Tibial nerve (tissue), 4 donors: ENCODE measurements at regions not wholly inside any gene's neighbourhood (a gene's known extent, or its start where the extent isn't known, plus 50 kb on each side); places are given as distances from the start of the nearest gene placed in this dataset.

Experiments
- DNase-seq, 2 donors: peaks; one replicate each; pipeline ENCODE4 v3.0.0-alpha.2; 2019; ENCODE audit warnings: low spot score in 2 of 2
- H3K27ac ChIP-seq, 4 donors: fragments of 200-600 bp; sonication (generic) in 3 of 4; one replicate each; pipeline ENCODE4 v1.5.1; 2017 to 2019; ENCODE audit warnings: mild to moderate bottlenecking in 1 of 4
- H3K27me3 ChIP-seq, 2 donors: fragments of 200-600 bp; sonication (generic) in 1 of 2; one replicate each; pipeline versions ENCODE4 v1.5.1 to v1.6.0; 2017 to 2019
- H3K36me3 ChIP-seq, 3 donors: fragments of 200-600 bp; sonication (generic); one replicate each; pipeline ENCODE4 v1.5.1; 2018 to 2019
- H3K4me1 ChIP-seq, 4 donors: fragments of 200-600 bp; sonication (generic) in 3 of 4; one replicate each; pipeline ENCODE4 v1.5.1; 2017 to 2019
- H3K4me3 ChIP-seq, 4 donors: fragments of 200-600 bp; sonication (generic) in 3 of 4; one replicate each; pipeline ENCODE4 v1.5.1; 2017 to 2019; ENCODE audit warnings: mild to moderate bottlenecking in 1 of 4, moderate library complexity in 1 of 4
- H3K9me3 ChIP-seq, 4 donors: fragments of 200-600 bp; sonication (generic) in 3 of 4; one replicate each; pipeline ENCODE4 v1.5.1; 2017 to 2019
- CTCF ChIP-seq, 5 experiments: fragments of 200-600 bp in 3 of 5; fragments of 450-650 bp in 2 of 5; sonication (generic) in 3 of 5; IDR thresholded peaks; one replicate each; pipeline ENCODE4 v1.5.1; 2016 to 2019; ENCODE audit warnings: antibody characterized with exemption in 5 of 5, mild to moderate bottlenecking in 3 of 5, moderate library complexity in 2 of 5
- EP300 ChIP-seq, 2 donors: sonication (generic); formaldehyde crosslinking; IDR thresholded peaks; one replicate each; pipeline ENCODE4 v1.6.1; 2017; ENCODE audit warnings: antibody characterized with exemption in 2 of 2, mild to moderate bottlenecking in 1 of 2
- POLR2A ChIP-seq, 2 donors: fragments of 450-650 bp; IDR thresholded peaks; one replicate each; pipeline ENCODE4 v1.6.1; 2017; ENCODE audit warnings: antibody characterized with exemption in 2 of 2, mild to moderate bottlenecking in 2 of 2, moderate library complexity in 2 of 2
- WGBS, 2 donors: methylation state at CpG; one replicate each; pipeline ENCODE4 v1.1.5; 2018; 5-methylcytosine and 5-hydroxymethylcytosine counted together

- Histone ChIP-seq H3K27ac (no peak overlapping the region), H3K9me3 (peaks cover 0 to 9% (median 0%) of the 10 kb centered on the region in 4 donors), H3K4me1 (no peaks in the 10 kb centered on the region), H3K4me3 (no peak overlapping the region), H3K36me3 (no peaks in the 10 kb centered on the region), H3K27me3 (no peaks in the 10 kb centered on the region)
- DNase-seq: no peak
- no peak for TF ChIP-seq POLR2A (IDR thresholded peaks at IDR 0.05)
- TF ChIP-seq CTCF (IDR thresholded peaks at IDR 0.05): no peak
- no peak for TF ChIP-seq EP300 (IDR thresholded peaks at IDR 0.05)
- WGBS, 2 donors: 88 to 93% methylated on average over 1 of the region's 1 CpG
Observed at GRCh38 chr2:139123795-139124194, 343.6 kb upstream of the NXPH2 start.

GRCh38 chr2:139122711-139123158 lies 342.5 kb upstream of the NXPH2 start:
- no peaks in the 10 kb centered on the region for H3K4me1 ChIP-seq
- no peaks in the 10 kb centered on the region for H3K36me3 ChIP-seq
- TF ChIP-seq EP300 (IDR thresholded peaks at IDR 0.05) (no peak), CTCF (IDR thresholded peaks at IDR 0.05) (no peak), POLR2A (IDR thresholded peaks at IDR 0.05) (no peak)
- WGBS, 2 donors: 65% methylated on average over 7 of the region's 7 CpGs
- no peak for DNase-seq
- H3K4me3 ChIP-seq: no peak overlapping the region
- H3K27ac ChIP-seq: no peak overlapping the region
- H3K9me3 ChIP-seq: no peaks in the 10 kb centered on the region
- no peaks in the 10 kb centered on the region for H3K27me3 ChIP-seq

DNA sequence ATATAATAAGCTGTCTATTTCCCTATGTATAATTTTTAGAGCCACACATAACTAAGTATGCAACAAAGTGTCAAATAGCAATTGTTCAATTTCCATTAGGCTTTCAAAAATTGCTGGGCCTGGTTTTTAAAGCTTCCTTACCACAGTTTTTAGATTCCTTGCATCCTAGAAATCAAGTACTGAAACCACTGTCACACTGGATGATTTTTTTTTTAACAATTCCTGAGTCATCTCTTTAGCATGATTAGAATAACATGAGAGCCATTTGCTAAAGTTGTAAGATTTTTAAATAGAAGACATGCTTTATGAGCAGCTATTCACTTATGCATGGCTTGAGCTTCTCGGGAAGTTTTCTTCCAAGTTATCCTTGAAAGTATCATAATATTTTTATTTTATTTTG lies 319.5 kb upstream of the NXPH2 start:
- TF ChIP-seq EP300 (IDR thresholded peaks at IDR 0.05) (no peak), CTCF (IDR thresholded peaks at IDR 0.05) (no peak), POLR2A (IDR thresholded peaks at IDR 0.05) (no peak)
- no peak for DNase-seq
- WGBS, 2 donors: 41 to 60% methylated on average over 1 of the region's 1 CpG
- H3K27ac ChIP-seq: no peak overlapping the region
- H3K4me3 ChIP-seq: no peak overlapping the region
- no peaks in the 10 kb centered on the region for H3K4me1 ChIP-seq
- no peaks in the 10 kb centered on the region for H3K36me3 ChIP-seq
- H3K9me3 ChIP-seq: peaks cover 0 to 4% (median 0%) of the 10 kb centered on the region in 4 donors
- H3K27me3 ChIP-seq: no peaks in the 10 kb centered on the region

GRCh38 chr2:139098961-139099360 lies 318.8 kb upstream of the NXPH2 start:
- 81 to 95% methylated on average over 2 of the region's 2 CpGs for WGBS, 2 donors
- DNase-seq: no peak
- TF ChIP-seq CTCF (IDR thresholded peaks at IDR 0.05) (no peak), EP300 (IDR thresholded peaks at IDR 0.05) (no peak)
- Histone ChIP-seq H3K9me3 (no peaks in the 10 kb centered on the region), H3K4me3 (no peak overlapping the region), H3K36me3 (no peaks in the 10 kb centered on the region), H3K27me3 (no peaks in the 10 kb centered on the region), H3K4me1 (no peaks in the 10 kb centered on the region), H3K27ac (no peak overlapping the region)

DNA sequence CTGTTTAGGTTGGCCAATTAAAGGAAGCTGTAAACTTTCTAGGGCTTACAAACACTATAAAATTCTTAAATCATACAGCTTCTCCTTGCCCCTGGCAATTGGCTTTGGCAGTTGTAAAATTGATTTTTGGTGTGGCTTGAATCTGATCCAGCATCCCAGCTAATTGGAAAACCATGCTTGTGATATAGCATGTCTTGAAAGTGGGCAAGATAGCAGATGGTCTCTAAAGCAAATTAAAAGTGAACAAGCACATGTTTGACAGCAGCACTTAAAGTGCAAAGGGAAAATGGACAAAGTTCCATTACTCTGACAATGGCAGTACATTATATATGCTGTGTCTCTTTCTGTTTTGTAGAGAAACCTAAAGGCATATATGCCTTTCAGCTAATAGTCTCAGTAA lies 302.9 kb upstream of the NXPH2 start:
- Histone ChIP-seq H3K4me1 (no peaks in the 10 kb centered on the region), H3K27me3 (no peaks in the 10 kb centered on the region), H3K9me3 (no peaks in the 10 kb centered on the region), H3K36me3 (no peaks in the 10 kb centered on the region), H3K27ac (no peak overlapping the region), H3K4me3 (no peak overlapping the region)
- TF ChIP-seq POLR2A (IDR thresholded peaks at IDR 0.05) (no peak), EP300 (IDR thresholded peaks at IDR 0.05) (no peak), CTCF (IDR thresholded peaks at IDR 0.05) (no peak)
- DNase-seq: no peak
